ENCODE measurements at regions not wholly inside any gene's neighbourhood (a gene's known extent, or its start where the extent isn't known, plus 50 kb on each side); places are given as distances from the start of the nearest gene placed in this dataset.

DNA sequence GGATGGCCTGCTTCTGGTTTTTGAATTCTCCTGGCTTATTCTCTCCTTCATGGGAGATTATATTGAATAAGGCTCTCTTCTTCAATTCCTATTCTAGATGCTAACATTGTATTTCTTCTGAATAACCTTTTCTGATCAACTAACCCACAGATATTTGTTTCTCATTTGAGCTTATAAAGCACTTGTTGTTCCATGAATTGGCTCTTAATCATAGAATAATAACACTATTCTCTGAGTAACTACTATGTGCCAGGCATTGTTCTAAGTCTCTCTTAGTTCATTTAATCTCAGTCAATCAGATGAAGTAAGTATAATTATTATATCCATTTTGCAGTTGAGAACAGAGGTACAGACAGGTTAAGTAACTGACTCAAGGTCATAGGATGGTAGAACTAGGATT, 136.3 kb upstream of the MLIP start:
- DNase-seq = no peak

DNA sequence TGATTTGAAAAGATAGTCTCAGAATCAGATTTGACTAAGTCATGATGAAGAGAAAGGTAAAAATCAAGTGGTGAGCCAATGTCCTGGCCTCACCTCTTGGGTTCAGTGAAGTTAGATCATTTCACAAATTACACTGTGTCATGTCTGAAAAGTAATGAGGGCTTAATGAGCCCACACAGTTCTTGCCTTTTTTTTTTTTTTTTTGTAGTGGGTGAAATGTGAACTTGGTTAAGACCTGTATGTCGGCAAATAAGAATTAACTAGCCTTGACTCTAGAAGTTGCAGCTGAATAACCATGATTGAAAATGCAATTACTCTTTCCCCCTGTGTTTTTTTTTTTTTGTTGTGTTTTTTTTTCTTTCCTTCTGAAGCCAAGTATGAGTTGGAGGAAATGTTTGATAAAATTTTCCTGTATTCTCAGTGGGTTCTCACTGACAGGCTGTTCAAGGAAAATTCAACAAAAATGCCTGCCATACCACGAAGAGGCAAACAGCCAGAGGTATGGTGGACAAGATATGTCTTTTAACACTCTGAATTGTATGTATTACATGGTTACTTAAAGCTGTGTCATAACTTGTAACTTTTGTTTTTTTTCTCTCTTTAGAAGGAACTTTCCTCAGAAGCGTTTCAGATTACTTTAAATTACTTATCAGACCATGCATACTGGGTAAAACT, 135.2 kb upstream of the MLIP start:
- no peak for DNase-seq

DNA sequence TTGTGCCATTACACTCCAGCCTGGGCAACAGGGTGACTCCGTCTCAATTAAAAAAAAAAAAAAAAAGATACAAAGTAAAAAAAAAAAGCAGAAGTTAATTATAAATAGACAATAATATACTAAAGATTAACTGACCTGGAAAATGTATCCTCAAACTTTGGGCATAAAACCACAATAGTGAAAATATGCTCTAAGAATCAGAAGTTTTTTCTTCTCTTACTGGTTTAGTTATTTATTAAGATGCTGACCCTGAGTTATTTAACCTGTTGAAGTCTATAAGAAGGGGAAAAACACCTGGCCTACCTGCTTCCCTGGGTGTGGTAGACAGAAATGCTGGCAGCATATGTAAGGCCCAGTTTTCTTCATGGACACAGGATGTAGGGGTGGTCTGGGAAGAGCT, 133.7 kb upstream of the MLIP start:
- DNase-seq = no peak

DNA sequence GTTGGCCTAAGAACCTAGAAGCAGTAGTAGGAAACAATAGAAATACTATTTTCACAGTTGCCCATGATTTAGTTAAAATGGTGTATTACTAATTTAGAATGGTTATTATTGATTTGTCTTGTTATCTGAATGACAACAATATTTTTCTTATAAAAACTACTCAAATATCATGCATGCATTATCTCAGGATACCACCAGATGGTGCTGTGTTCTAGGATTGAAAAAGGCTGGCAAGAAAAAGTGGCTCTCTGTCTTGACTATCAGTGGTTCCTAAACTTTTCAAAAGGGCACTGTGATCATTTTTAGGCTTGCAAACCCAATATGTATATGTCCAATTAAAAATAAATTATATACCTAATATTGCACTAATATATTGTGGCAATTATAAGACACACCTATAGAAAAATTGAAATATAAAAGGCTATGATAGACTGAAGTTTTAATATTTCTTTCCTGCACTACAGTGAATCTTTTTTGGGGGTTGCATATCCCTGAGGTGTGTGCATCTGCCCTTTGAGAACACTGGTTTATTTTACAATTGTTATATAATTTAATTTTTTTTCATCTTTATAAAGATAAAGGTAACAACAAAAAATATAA, 131.7 kb upstream of the MLIP start:
- DNase-seq = peak; percentile 47

DNA sequence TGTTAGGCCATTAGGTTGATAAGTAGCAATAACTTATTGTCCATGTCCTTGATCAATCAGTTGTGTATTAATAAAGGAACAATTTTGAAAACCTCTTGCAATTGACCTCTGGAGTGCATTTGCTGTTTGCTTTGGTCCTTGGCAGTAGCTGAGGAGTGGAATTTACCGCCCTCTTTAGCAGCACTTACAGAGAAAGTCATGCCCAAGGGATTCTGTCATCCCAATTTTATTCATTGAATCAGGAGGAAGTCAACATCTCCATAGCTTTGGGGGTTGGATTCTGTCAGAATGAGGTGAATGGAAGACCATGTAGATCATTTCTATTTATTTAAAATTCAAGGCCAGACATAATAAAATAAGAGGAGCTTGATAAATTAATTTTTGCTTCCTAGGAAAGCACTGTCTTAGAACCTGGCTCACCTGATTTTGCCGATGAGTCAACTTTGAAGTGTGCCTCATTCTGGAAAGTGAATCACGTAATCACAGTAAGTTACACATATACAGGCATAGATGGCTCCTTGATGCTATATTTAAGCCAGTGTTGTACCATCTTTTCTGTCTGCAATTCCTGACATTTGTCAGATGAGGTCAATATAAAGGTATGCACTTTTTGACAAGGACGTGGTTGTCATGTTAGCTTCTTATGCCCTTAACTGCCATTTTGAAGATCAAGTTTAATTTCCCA, 128.7 kb upstream of the MLIP start:
- DNase-seq = no peak

DNA sequence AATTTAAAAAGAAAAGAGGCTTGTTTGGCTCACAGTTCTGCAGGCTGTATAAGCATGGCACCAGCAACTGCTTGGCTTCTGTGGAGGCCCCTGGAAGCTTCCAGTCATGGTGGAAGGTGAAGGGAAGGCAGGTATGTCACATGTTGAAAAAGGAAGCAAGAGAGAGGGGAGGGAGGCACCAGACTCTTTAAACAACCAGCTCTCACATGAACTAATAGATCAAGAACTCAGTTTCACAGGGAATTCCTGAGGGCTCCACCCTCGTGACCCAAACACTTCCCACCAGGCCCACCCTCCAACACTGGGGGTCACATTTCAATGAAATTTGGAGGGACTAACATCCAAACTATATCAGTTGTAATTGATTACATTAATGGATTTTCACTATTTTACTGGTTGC, 127.9 kb upstream of the MLIP start:
- no peak for DNase-seq

DNA sequence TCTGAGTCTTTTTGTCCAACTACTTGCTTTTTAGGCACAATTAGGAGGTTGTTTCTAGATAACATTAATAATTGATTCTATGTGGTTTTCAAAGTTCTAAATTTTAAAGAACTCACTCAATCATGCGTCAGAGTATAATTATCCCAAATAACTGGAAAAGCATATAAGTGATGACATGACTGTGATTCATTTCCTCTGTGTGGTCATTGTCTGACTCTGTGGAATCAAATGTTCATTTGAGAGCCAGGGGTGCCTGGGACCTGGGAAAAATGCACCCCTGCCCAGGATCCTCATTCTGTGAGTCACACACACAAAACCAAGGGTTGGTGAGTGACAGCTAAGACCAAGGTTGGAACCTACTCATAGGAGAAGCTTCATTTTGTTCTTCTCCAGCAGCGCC, 127.1 kb upstream of the MLIP start:
- no peak for DNase-seq

DNA sequence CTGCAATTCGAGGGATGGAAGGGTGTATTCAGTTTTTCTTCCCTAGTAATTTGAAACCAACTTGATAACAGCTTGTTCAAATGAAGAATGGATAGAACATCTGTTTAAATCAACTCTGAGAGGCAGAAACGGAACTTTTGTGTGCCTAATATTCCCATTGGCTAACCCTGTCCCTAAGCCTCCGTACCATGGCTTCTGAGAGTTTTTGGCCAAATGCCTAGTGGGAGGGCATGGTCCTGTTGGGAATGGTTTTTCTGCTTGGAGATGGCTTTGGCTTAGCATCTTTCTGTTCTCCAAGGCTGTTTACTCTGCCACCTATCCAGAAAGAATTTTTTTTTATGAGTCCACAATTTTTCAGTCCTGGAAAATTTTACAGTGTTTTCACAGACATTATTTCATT, 126.7 kb upstream of the MLIP start:
- no peak for DNase-seq

DNA sequence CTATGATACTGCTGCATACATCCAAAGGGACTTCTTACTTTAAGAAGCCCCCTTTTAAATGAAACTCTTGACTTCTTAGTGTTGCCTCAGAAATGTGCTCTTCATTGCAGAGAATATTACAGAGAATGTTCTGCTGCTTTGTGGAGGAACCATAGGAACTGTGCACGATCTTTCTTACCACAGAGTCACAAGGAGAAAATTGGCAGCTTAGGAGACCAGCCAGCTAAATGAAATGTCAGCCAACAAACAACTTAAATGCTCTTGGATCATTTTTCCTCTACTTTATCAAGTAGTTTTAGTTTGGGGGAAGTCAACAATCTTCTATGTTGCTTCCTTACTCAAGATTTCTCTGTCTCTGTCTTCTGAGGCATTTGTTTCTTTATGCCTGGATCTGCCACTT, 125.9 kb upstream of the MLIP start:
- DNase-seq = no peak

DNA sequence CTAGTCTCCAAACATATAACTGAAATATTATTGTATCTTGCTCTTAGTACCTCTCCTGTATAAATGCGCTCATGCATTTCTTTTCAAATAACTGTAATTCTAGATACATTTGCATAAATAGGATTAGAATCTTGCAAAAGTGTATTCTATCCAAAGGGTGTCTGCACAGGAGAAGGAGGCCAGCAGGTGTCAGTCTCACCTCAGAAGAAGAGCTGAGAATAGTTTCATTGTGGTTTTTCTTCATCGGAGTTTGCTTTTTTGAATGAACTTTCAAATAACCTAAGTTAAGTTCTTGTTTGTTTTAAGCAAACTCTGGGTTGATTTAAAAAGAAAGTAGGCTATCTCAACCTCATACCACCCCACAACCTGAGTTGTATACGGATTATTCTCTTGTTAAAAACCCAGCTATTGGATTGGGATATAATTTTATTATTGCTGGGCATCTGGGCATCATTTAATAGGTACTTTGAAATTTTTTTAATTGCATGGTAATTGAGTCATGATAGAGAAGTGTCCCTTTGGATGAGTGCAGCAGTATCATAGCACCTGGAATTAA, 125.0 kb upstream of the MLIP start:
- peak; percentile 46 for DNase-seq

DNA sequence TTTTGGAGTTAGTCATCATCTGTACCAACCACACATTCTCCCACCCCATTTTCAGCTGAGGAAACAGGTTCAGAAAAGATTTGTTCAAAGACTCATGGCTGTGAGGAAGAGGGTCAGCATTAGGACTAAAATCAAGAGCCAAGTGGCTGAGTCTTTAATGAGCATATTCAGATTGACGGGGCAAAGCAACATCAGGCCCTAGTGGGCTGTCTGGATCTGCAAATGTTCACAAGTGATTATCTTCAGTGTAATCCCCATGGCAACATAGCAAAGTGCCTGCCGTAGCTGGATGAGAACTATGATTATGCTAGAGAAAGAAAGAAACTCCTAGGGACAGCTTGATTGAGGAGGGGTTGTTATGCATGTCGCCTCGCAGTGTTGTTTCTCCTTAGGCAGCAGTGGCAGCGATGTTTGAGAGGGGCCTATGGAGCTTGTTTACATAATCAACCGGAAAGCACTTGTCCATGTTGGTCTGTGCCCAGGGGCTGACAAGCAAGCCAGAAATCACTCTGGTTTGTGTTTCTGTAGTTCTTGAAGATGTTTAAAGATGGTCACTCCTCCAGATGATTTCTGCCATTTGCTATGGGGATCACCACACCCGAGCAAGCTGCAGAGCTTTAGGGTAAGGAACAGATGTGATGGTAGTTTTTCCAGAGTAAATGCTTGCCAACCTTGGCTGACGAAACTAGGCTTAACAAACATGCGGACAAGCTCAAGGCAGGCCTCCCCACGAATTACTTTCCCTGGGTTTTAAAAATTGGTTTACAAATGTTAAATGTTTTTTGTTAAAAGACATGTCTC, 124.3 kb upstream of the MLIP start:
- no peak for DNase-seq

DNA sequence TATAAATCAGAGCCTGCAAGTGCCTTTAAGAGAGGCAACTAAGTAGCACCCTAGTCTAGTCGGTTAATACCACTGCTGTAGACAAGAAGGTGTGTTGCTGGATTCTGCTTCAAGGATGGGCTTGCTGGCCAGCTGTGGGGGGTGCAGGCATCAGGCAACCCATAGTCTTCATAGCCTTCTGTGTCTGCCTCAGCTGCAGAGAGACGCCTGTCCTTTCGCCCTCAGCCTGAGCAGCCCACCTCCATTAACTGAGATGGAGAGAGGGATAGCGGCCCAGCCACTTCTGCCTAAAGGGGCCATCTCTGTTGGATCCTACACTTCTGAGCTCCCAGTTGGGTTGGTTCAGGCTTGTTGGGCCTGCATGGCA, 123.7 kb upstream of the MLIP start:
- no peak for DNase-seq

DNA sequence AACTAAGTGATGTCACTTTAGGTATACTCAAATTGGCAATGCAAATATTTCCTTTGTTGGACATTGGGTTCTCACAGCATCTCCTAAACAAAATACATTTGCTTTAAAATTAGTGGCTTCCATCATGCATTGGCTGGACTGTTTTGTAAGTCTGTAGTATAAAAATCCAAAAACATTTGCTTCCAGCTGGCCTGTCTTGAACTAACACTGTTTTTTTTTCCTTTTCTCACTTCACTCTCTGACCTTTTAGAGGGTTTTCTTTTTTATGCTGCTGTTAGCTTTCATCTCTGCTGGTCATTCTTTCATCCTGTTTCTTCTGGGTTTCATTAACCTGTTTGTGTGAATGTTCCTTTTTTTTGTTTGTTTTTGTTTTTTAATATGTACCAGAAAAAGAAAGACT, 121.7 kb upstream of the MLIP start:
- DNase-seq = no peak

DNA sequence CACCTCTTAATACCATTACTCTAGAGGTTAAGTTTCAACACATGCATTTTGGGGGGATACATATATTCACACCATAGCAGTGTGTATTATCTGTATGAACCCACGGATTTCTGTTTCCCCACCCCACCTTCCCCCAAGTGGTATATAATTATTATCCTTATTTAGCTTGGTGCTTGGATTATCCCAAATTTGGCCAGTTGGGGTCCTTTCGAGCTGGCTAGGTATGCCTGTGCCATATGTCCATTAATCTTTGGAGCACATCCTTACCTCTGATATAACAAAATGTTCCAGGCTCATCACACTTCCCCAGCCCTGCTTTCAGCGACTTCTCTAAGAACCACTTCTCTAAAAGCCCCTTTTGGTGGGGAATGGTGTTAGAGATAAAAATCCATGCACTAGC, 118.7 kb upstream of the MLIP start:
- no peak for DNase-seq

DNA sequence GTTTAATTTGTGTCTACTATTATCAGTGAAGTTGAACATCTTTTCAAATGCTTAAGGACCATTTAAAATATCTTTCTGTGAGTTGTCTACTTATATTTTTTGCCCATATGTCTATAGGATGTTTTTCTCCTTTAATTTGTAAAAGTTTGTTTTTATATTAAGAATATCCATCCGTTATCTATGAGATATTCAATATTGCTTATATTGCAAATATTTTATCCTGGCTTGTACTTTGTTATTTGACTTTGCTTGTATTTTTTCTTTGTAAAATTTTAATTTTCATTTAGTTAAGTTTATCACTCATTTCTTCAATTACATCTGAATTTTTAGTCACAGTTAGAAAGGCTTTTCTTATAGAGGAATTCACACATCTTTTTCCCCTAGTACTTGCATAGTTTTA, 117.0 kb upstream of the MLIP start:
- DNase-seq = no peak

DNA sequence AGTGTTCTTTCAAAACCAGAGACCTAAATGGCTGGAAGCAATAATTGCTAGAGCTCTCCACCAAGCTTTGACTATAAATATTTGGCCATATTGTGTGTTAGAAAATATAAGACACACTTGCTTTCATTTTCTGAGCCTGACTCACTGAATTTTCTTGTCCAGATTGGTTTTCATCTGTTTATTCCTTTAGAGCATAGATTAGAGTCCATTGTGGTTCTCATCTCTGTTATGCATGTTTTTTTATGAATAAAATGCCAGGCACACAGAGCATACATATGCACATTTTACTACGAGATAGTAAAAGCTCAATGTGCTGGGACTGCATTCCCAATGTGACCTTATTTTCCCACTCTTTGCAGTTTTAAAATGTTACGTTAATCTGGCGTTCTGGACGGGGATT, 115.3 kb upstream of the MLIP start:
- DNase-seq = no peak

DNA sequence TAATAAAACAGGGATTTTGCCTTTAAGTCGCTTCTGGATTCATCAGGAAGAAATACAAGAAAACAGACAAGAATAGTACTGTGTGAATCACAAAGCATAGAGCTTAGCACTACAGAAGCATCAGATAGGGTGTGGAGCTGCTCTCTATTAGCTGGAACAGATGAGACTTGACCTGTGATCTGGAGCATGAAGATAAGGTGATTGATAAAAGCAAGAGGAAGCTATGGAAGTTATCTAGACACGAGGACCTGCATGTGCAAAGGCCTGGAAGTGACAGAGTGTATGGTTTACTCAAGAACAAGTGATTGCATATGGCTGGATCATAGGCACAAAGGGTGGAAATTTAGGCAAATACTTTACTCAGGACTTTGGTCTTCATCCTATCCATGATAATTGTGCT, 112.9 kb upstream of the MLIP start:
- no peak for DNase-seq

DNA sequence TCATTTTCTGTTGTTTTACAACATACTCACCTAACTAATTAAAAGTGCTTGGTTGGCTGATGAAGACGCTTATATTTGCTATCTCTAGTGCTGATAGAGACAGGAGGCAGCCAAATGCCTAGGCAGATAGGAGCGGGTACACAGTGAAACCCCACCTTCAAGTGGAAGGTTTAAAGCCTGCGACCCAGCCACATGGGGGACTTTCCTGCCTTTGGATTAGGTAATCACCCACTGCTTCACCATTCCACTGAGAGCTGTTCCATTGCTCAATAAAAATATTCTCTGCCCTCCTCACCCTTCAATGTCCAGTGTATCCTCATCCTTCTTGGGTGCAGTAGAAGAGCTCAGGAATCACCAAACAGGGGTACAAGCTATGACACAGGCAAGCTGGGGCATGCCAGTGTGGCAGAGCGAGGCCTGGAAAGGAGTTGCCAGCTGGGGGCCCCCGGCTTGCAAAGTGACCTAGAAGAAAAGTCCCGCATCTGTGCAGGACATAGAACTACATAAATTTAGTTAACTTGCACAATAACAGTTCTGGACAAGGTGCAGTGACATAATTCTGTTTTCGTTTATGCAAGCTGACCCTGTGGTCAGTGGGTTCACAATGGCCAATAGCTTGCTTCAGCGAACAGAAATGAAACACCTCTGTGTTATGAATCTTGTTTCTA, 112.0 kb upstream of the MLIP start:
- no peak for DNase-seq

DNA sequence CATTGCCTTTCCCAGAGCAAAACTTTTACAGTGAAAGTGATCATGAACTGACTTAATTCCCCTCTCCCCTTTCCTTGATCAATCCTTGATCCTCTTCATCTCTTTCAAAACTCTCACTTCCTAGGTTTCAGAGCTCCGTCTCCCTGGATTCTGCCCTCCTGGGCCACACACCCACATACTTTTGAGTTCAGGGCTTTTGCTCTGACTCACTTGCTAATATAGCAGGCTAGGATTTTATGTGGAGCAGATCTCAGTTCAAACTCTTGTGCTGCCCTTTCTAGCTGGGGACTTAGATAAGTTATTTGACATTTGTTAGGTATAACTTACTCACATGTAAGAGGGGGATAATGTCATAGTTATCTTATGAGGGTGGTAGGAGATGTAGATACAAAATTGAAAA, 109.1 kb upstream of the MLIP start:
- no peak for DNase-seq

DNA sequence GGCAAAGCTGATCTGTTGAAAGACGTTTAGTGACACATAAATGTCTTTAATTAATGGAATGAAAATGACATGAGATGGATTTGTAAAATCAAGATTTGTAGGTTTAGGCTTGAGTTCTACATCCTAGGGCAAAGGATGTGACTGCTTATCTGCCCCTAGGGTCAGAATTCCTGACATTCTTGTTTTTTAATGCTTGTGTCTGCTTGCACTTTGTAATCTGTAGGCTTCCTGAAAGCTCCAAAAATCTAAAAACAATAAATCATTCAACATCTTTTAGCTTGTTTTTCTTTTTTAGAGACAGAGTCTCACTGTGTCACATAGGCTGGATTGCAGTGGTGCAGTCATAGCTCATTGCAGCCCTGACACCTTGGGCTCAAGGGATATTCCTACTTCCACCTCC, 107.9 kb upstream of the MLIP start:
- no peak for DNase-seq

DNA sequence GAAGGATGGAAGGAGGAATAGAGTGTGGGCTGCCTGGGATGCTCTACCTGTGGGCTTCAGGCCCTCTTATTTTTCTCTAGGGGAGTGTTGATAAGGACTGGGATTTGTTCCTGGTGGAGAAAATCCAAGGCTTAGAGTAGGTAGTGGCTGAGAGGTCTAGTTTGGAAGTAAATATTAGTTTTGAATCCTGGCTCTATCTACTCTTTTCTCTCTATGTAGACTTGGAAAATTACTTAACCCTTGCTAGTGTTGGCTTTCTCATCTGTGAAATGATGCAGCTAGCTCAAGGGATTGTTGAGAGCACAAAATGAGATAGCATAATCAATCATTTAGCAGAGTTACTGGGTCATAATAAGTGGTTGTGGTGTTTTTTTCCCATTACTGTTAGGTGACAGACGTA, 102.7 kb upstream of the MLIP start:
- DNase-seq = no peak

DNA sequence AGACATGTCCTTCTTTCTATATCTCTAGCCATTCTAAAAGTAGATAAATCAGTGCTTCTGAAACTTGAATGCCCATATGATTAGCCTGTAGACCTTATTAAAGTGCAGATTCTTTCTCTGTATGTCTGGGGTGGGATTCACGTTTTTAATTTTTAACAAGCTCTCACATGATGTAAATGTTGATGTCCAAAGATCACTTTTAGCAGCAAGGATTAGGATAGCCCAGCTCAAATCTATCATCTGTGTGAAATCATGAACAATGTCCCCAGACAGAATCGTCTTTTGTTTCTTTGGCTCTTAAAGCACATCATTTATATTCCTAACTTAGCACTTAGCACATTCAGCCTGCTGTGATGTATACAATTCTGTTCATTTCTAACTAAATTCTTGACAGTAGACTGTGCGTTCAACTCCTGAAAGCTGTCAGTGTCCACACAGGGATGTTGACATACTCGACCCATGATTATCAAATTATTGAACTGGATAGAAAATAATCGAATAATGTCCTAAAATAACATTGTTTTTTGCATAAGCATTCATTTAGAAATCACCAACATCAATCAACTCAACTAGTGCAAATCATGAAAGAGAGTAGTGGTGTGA, 102.1 kb upstream of the MLIP start:
- DNase-seq = no peak

Data from RPMI8226 (cell line).